OCI-LY1 (cell line): ENCODE measurements at regions not wholly inside any gene's neighbourhood (a gene's known extent, or its start where the extent isn't known, plus 50 kb on each side); places are given as distances from the start of the nearest gene placed in this dataset.

Source experiments
- H2AFZ ChIP-seq: fragments of 200-600 bp; sonication (generic), shearing (Covaris generic); 2 replicates; pipeline ENCODE4 v1.6.0; 2014; ENCODE audit warnings: antibody characterized with exemption, mild to moderate bottlenecking, low read length
- H3F3A ChIP-seq: fragments of 200-600 bp; sonication (generic), shearing (Covaris generic); 2 replicates; pipeline ENCODE4 v1.6.0; 2014; ENCODE audit warnings: mild to moderate bottlenecking, antibody characterized with exemption, low read length, moderate library complexity; ENCODE audit not compliant: insufficient read depth
- H3K27ac ChIP-seq: fragments of 200-600 bp; sonication (generic); 2 replicates; pipeline ENCODE4 v1.5.1; 2014; ENCODE audit warnings: low read length, mixed run types, mild to moderate bottlenecking, low read depth; ENCODE audit not compliant: poor library complexity, severe bottlenecking
- H3K27me3 ChIP-seq: fragments of 200-600 bp; sonication (generic); 2 replicates; pipeline ENCODE4 v1.6.0; 2014; ENCODE audit warnings: antibody characterized with exemption, mild to moderate bottlenecking, low read length, moderate library complexity; ENCODE audit not compliant: insufficient read depth
- H3K36me3 ChIP-seq: fragments of 200-600 bp; sonication (generic); 2 replicates; pipeline ENCODE4 v1.6.1; 2014; ENCODE audit warnings: mild to moderate bottlenecking, antibody characterized with exemption, low read length, moderate library complexity, mixed read lengths; ENCODE audit not compliant: insufficient read depth
- H3K4me1 ChIP-seq: fragments of 200-600 bp; sonication (generic); 2 replicates; pipeline ENCODE4 v1.5.1; 2014; ENCODE audit warnings: mild to moderate bottlenecking, low read length, moderate library complexity; ENCODE audit not compliant: insufficient read depth, severe bottlenecking
- H3K4me2 ChIP-seq: fragments of 200-600 bp; sonication (generic), shearing (Covaris generic); 2 replicates; pipeline ENCODE4 v1.6.1; 2014; ENCODE audit warnings: low read length
- H3K4me3 ChIP-seq: fragments of 200-600 bp; sonication (generic); 2 replicates; pipeline ENCODE4 v1.5.1; 2014; ENCODE audit warnings: low read length, low read depth, mild to moderate bottlenecking, mixed read lengths; ENCODE audit not compliant: poor library complexity, severe bottlenecking
- H3K79me2 ChIP-seq: fragments of 200-600 bp; shearing (Covaris generic); 2 replicates; pipeline ENCODE4 v1.6.1; 2016; ENCODE audit warnings: mixed run types, low read length, mixed read lengths; ENCODE audit not compliant: insufficient read depth
- H3K9ac ChIP-seq: fragments of 200-600 bp; sonication (generic), shearing (Covaris generic); 2 replicates; pipeline ENCODE4 v1.6.1; 2014; ENCODE audit warnings: mild to moderate bottlenecking, low read length, mixed read lengths
- H3K9me2 ChIP-seq: fragments of 200-600 bp; sonication (generic), shearing (Covaris generic); 2 replicates; pipeline ENCODE4 v1.6.1; 2014; ENCODE audit warnings: low read depth, mild to moderate bottlenecking, low read length, mixed read lengths
- H3K9me3 ChIP-seq: fragments of 200-600 bp; shearing (Covaris generic); 2 replicates; pipeline ENCODE4 v1.6.1; 2014; ENCODE audit warnings: low read length, mixed read lengths
- H4K20me1 ChIP-seq: fragments of 200-600 bp; sonication (generic), shearing (Covaris generic); 2 replicates; pipeline ENCODE4 v1.6.0; 2016; ENCODE audit warnings: mild to moderate bottlenecking, low read length; ENCODE audit not compliant: insufficient read depth
- CTCF ChIP-seq: fragments of 200-600 bp; sonication (generic), shearing (Covaris generic); IDR thresholded peaks from 2 replicates; pipeline ENCODE4 v1.5.1; 2017; ENCODE audit warnings: mild to moderate bottlenecking, antibody characterized with exemption, low read length, moderate library complexity, mixed read lengths
- EZH2 ChIP-seq: fragments of 200-600 bp; sonication (generic), shearing (Covaris generic); IDR thresholded peaks from 2 replicates; pipeline ENCODE4 v1.8.0; 2017; ENCODE audit warnings: borderline replicate concordance, mixed run types, mild to moderate bottlenecking, antibody characterized with exemption, low read length, moderate library complexity, mixed read lengths

DNA sequence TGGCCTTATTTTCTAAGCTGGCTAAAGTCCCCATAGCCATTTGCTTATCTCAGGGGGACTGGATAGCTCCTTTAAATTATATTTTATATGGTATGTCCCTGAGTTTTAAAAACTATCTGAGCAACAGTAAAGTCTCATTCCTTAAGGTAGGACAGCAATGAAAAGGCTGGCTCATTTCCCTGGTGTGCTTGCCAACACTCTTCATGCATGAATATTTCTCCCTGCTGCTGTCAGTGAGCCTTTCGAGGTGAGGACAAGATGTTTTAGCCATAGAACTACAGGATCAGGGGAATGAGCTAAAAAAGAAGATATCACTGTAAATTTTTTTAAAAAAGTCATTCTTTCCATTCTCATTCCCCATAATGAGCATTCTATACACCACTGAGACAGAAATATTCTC is 427.3 kb upstream of the FAM241A start:
- Histone ChIP-seq H3K9ac (no peak overlapping the region), H3K27me3 (no peaks in the 10 kb centered on the region), H2AFZ (no peak overlapping the region), H3K27ac (no peak overlapping the region), H3K9me3 (no peaks in the 10 kb centered on the region), H3K4me3 (no peak overlapping the region), H3K4me2 (no peak overlapping the region), H3K36me3 (no peaks in the 10 kb centered on the region), H3K79me2 (no peaks in the 10 kb centered on the region), H3K4me1 (no peaks in the 10 kb centered on the region), H3F3A (no peaks in the 10 kb centered on the region), H3K9me2 (no peaks in the 10 kb centered on the region), H4K20me1 (no peaks in the 10 kb centered on the region)
- no peak for TF ChIP-seq CTCF
- TF ChIP-seq EZH2, result no peak

- no peak overlapping the region for H3K9ac ChIP-seq
- H3K4me3 ChIP-seq, result no peak overlapping the region
- H3K9me2 ChIP-seq, result no peaks in the 10 kb centered on the region
- H3K36me3 ChIP-seq, result no peaks in the 10 kb centered on the region
- H3K9me3 ChIP-seq, result no peaks in the 10 kb centered on the region
- H3K4me1 ChIP-seq, result no peaks in the 10 kb centered on the region
- no peaks in the 10 kb centered on the region for H3K27me3 ChIP-seq
- no peak overlapping the region for H3K27ac ChIP-seq
- H3K79me2 ChIP-seq, result no peaks in the 10 kb centered on the region
- no peak overlapping the region for H2AFZ ChIP-seq
- no peaks in the 10 kb centered on the region for H3F3A ChIP-seq
- TF ChIP-seq CTCF (no peak), EZH2 (no peak)
- H3K4me2 ChIP-seq, result no peak overlapping the region
- no peaks in the 10 kb centered on the region for H4K20me1 ChIP-seq
Observed at GRCh38 chr4:111718763-111719559, 426.3 kb upstream of the FAM241A start.

DNA sequence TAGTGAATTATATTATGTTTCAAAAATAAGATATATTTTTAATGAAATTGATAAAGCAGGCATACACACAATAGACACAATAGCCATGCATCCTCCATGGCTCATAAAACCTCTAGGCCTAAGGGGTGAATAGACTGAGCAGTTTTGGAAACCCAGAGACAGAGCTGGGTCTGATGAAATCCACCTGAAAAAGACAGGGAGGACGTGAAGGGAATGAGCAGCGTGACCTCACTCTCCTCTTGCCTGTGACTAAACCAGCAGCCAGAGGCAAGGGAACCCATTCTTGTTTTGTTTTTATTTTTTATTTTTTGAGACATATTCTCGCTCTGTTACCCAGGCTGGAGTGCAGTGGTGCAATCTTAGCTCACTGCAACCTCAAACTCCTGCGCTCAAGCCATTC is 424.4 kb upstream of the FAM241A start:
- H3K4me1 ChIP-seq, result no peaks in the 10 kb centered on the region

More for the DNA sequence above, 424.4 kb upstream of the FAM241A start:
- Histone ChIP-seq H3K27me3 (no peaks in the 10 kb centered on the region), H3K9ac (no peak overlapping the region), H3K36me3 (no peaks in the 10 kb centered on the region), H3K79me2 (no peaks in the 10 kb centered on the region), H3K4me3 (no peak overlapping the region), H3K4me2 (no peak overlapping the region), H3K27ac (no peak overlapping the region), H4K20me1 (no peaks in the 10 kb centered on the region), H3K9me2 (no peaks in the 10 kb centered on the region), H3K9me3 (no peaks in the 10 kb centered on the region), H3F3A (no peaks in the 10 kb centered on the region), H2AFZ (no peak overlapping the region)
- TF ChIP-seq CTCF (no peak), EZH2 (no peak)
